GM12891 (cell line): ENCODE measurements at regions not wholly inside any gene's neighbourhood (a gene's known extent, or its start where the extent isn't known, plus 50 kb on each side); places are given as distances from the start of the nearest gene placed in this dataset.

ENCODE experiments used
- PAX5 ChIP-seq: IDR thresholded peaks from 2 replicates; pipeline ENCODE4 v1.6.1; 2011; ENCODE audit warnings: low read length, moderate library complexity, mild to moderate bottlenecking; ENCODE audit not compliant: insufficient read depth, severe bottlenecking
- POLR2A ChIP-seq: IDR thresholded peaks from 2 replicates; pipeline ENCODE4 v1.6.1; 2011; ENCODE audit warnings: low read depth, low read length, control low read depth
- POLR2AphosphoS5 ChIP-seq: IDR thresholded peaks from 2 replicates; pipeline ENCODE4 v1.6.1; 2011; ENCODE audit warnings: low read depth, low read length, control low read depth
- SPI1 ChIP-seq: IDR thresholded peaks from 2 replicates; pipeline ENCODE4 v1.6.1; 2011; ENCODE audit warnings: low read depth, low read length, control low read depth
- TAF1 ChIP-seq: IDR thresholded peaks from 2 replicates; pipeline ENCODE4 v1.6.1; 2011; ENCODE audit warnings: low read depth, low read length, control low read depth

- TF ChIP-seq POLR2AphosphoS5, result no peak
- TF ChIP-seq POLR2A, result no peak
- TF ChIP-seq TAF1, result no peak
- no peak for TF ChIP-seq SPI1
- no peak for TF ChIP-seq PAX5
Observed at GRCh38 chr3:139203752-139204151, 140.1 kb upstream of the MRPS22 start.
